MCF 10A (cell line): ENCODE measurements at regions not wholly inside any gene's neighbourhood (a gene's known extent, or its start where the extent isn't known, plus 50 kb on each side); places are given as distances from the start of the nearest gene placed in this dataset.

Experiments used
- BruUV-seq: library from RNA; stranded (reverse); fragments of 400-500 nt; replicated peaks from 2 replicates; lab custom pipeline; 2021; lab: Mats Ljungman, UMichigan
- CTCF ChIA-PET: fragments of 300-600 bp; sonication (Branson Sonifier 250); formaldehyde crosslinking; extraction: SDS; loops from one replicate; lab custom pipeline; 2021; ENCODE audit warnings: antibody characterized with exemption, inconsistent platforms; lab: Yijun Ruan, JAX
- POLR2A ChIA-PET: fragments of 300-600, 350-650 bp; sonication (Branson Sonifier 250); formaldehyde crosslinking; extraction: SDS; loops from one replicate; lab custom pipeline; 2020; ENCODE audit warnings: antibody characterized with exemption, inconsistent platforms; lab: Yijun Ruan, JAX
- DNase-seq: peaks from one replicate; pipeline ENCODE4 v3.0.0-alpha.2; 2018; ENCODE audit not compliant: unreplicated experiment
- H3K27ac Mint-ChIP-seq: one replicate; pipeline ENCODE4 v1.8.0; 2022; ENCODE audit warnings: mild to moderate bottlenecking, low read depth, mixed read lengths; ENCODE audit not compliant: unreplicated experiment
- H3K27me3 Mint-ChIP-seq: one replicate; pipeline ENCODE4 v1.8.0; 2022; ENCODE audit warnings: mixed read lengths; ENCODE audit not compliant: insufficient read depth, unreplicated experiment
- H3K36me3 Mint-ChIP-seq: one replicate; pipeline ENCODE4 v1.8.0; 2022; ENCODE audit warnings: mild to moderate bottlenecking, moderate library complexity, mixed read lengths; ENCODE audit not compliant: insufficient read depth, unreplicated experiment
- H3K4me1 Mint-ChIP-seq: one replicate; pipeline ENCODE4 v1.8.0; 2022; ENCODE audit warnings: mixed read lengths; ENCODE audit not compliant: insufficient read depth, unreplicated experiment
- H3K4me3 Mint-ChIP-seq: one replicate; pipeline ENCODE4 v1.8.0; 2022; ENCODE audit warnings: mild to moderate bottlenecking, moderate library complexity, mixed read lengths; ENCODE audit not compliant: unreplicated experiment
- H3K9me3 Mint-ChIP-seq: one replicate; pipeline ENCODE4 v1.8.0; 2022; ENCODE audit warnings: mixed read lengths; ENCODE audit not compliant: unreplicated experiment
- CTCF ChIP-seq: fragments of 200-600 bp; IDR thresholded peaks from one replicate; pipeline ENCODE4 v1.8.0; 2022; ENCODE audit warnings: antibody characterized with exemption, mild to moderate bottlenecking; ENCODE audit not compliant: unreplicated experiment
- intact Hi-C: fragments of 100-400 bp; cut with micrococcal nuclease; formaldehyde crosslinking; loops from 2 replicates; pipeline ENCODE4 v1.14.1; 2022

GRCh38 chr3:156611870-156612494 lies 57.1 kb upstream of the SSR3 start:
- no peak for TF ChIP-seq CTCF
- intact Hi-C loops, result no loop called here
- no peaks in the 10 kb centered on the region for H3K9me3 Mint-ChIP-seq
- peaks cover 9% of the 10 kb centered on the region for H3K4me1 Mint-ChIP-seq
- no peak overlapping the region for H3K27ac Mint-ChIP-seq
- H3K36me3 Mint-ChIP-seq, result no peaks in the 10 kb centered on the region
- DNase-seq, result no peak
- CTCF ChIA-PET, result no interaction called here
- no TSS peak for BruUV-seq
- H3K27me3 Mint-ChIP-seq, result no peaks in the 10 kb centered on the region
- POLR2A ChIA-PET, result no interaction called here
- no peak overlapping the region for H3K4me3 Mint-ChIP-seq

- no peaks in the 10 kb centered on the region for H3K9me3 Mint-ChIP-seq
- H3K27ac Mint-ChIP-seq, result no peak overlapping the region
- H3K4me1 Mint-ChIP-seq, result peaks cover 7% of the 10 kb centered on the region
- no peaks in the 10 kb centered on the region for H3K27me3 Mint-ChIP-seq
- no peak overlapping the region for H3K4me3 Mint-ChIP-seq
- no TSS peak for BruUV-seq
- H3K36me3 Mint-ChIP-seq, result no peaks in the 10 kb centered on the region
- no peak for TF ChIP-seq CTCF
- POLR2A ChIA-PET, result interaction anchor here (1.3 kb wide), 1 partner anchor 38 kb away, joined by 4 read pairs; no protein-coding TSS in a partner anchor
- intact Hi-C loops, result no loop called here
- CTCF ChIA-PET, result no interaction called here
- DNase-seq, result no peak
These were observed 55.2 kb upstream of the SSR3 start for GRCh38 chr3:156610154-156610553.

- no peaks in the 10 kb centered on the region for H3K27me3 Mint-ChIP-seq
- ChIA-PET POLR2A (interaction anchor here (1.2 to 1.3 kb wide), 2 partner anchors 11 to 39 kb away, joined by 3 to 4 read pairs; no protein-coding TSS in a partner anchor), CTCF (no interaction called here)
- H3K4me3 Mint-ChIP-seq, result no peak overlapping the region
- H3K4me1 Mint-ChIP-seq, result peaks cover 7% of the 10 kb centered on the region
- no peak overlapping the region for H3K27ac Mint-ChIP-seq
- no peak for DNase-seq
- TF ChIP-seq CTCF, result no peak
- intact Hi-C loops, result no loop called here
- no peaks in the 10 kb centered on the region for H3K36me3 Mint-ChIP-seq
- no TSS peak for BruUV-seq
- no peaks in the 10 kb centered on the region for H3K9me3 Mint-ChIP-seq
These were observed 54.6 kb upstream of the SSR3 start for GRCh38 chr3:156609546-156609945.

- no peaks in the 10 kb centered on the region for H3K36me3 Mint-ChIP-seq
- BruUV-seq, result no TSS peak
- intact Hi-C loops, result no loop called here
- ChIA-PET POLR2A (interaction anchor here (1.2 to 1.3 kb wide), 2 partner anchors 11 to 39 kb away, joined by 3 to 4 read pairs; no protein-coding TSS in a partner anchor), CTCF (interaction anchor here (0.6 kb wide), 1 partner anchor 35 kb away, joined by 3 read pairs; no protein-coding TSS in a partner anchor)
- no peak overlapping the region for H3K4me3 Mint-ChIP-seq
- no peak for DNase-seq
- H3K9me3 Mint-ChIP-seq, result no peaks in the 10 kb centered on the region
- H3K4me1 Mint-ChIP-seq, result peaks cover 12% of the 10 kb centered on the region
- no peaks in the 10 kb centered on the region for H3K27me3 Mint-ChIP-seq
- TF ChIP-seq CTCF, result no peak
- H3K27ac Mint-ChIP-seq, result no peak overlapping the region
These were observed 53.9 kb upstream of the SSR3 start for GRCh38 chr3:156608601-156609514.
